ENCODE measurements at regions not wholly inside any gene's neighbourhood (a gene's known extent, or its start where the extent isn't known, plus 50 kb on each side); places are given as distances from the start of the nearest gene placed in this dataset.

DNA sequence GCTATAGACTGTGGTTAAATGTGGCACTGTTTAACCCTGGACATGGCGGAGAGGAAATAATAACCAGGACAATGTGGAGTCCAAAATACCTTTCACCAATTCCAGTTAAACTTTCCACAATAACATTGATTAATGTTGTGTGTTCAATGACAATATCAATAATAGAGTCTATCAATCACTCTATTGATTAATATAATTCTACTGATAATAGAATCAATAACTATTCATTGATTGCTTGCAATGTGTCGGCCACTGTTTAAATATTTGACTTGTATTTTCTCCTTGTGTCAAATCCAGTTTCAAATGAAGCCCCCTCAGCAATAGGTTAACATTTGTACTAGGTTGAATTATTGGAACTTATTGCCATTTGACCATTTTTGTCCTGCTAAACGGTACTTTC, 187.0 kb downstream of the PTPN20 start:
- Histone ChIP-seq H3K27ac (no peak overlapping the region), H3K4me3 (no peak overlapping the region), H3K36me3 (no peaks in the 10 kb centered on the region), H3K9me3 (peaks cover 0 to 4% (median 1%) of the 10 kb centered on the region in 4 donors), H3K4me1 (no peaks in the 10 kb centered on the region), H3K27me3 (no peaks in the 10 kb centered on the region)
- 56 to 75% (median 69%) methylated on average over 3 of the region's 3 CpGs for WGBS, 5 donors
- TF ChIP-seq POLR2AphosphoS5 (IDR thresholded peaks at IDR 0.05) (no peak), EP300 (IDR thresholded peaks at IDR 0.05) (no peak), POLR2A (IDR thresholded peaks at IDR 0.05) (no peak)
- TF ChIP-seq, protein P1, sequence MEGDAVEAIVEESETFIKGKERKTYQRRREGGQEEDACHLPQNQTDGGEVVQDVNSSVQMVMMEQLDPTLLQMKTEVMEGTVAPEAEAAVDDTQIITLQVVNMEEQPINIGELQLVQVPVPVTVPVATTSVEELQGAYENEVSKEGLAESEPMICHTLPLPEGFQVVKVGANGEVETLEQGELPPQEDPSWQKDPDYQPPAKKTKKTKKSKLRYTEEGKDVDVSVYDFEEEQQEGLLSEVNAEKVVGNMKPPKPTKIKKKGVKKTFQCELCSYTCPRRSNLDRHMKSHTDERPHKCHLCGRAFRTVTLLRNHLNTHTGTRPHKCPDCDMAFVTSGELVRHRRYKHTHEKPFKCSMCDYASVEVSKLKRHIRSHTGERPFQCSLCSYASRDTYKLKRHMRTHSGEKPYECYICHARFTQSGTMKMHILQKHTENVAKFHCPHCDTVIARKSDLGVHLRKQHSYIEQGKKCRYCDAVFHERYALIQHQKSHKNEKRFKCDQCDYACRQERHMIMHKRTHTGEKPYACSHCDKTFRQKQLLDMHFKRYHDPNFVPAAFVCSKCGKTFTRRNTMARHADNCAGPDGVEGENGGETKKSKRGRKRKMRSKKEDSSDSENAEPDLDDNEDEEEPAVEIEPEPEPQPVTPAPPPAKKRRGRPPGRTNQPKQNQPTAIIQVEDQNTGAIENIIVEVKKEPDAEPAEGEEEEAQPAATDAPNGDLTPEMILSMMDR (IDR thresholded peaks at IDR 0.05): no peak
- intact Hi-C loops (cut with DNase I; ENCODE audit: low total_unique reads): no loop called here
- no peak for DNase-seq

DNA sequence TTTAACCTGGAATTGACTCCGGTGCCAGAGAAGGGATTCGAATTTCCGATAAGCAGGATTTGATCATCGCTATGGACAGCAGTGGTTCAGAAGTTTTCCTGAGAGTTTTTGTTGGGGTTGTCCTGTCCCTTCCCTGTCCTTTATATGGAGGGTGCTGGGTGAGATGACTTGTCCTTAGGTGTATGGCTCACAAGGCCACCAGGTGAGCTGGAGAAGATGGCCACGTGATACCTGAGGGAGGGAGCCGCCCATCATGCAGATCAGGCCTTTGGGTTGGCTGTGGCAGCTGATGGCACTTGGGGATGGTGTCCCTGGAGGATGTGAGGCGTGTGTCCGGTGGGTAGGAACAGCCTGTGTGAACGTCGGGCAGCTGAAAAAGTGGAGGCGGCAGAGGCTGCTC, 187.7 kb downstream of the PTPN20 start:
- Histone ChIP-seq H3K36me3 (no peaks in the 10 kb centered on the region), H3K27me3 (no peaks in the 10 kb centered on the region), H3K27ac (no peak overlapping the region), H3K4me3 (no peak overlapping the region), H3K9me3 (peaks cover 0 to 4% (median 1%) of the 10 kb centered on the region in 4 donors), H3K4me1 (no peaks in the 10 kb centered on the region)
- TF ChIP-seq POLR2A (IDR thresholded peaks at IDR 0.05) (no peak), EP300 (IDR thresholded peaks at IDR 0.05) (no peak), POLR2AphosphoS5 (IDR thresholded peaks at IDR 0.05) (no peak)
- TF ChIP-seq, protein P1 (IDR thresholded peaks at IDR 0.05): no peak
- DNase-seq: no peak
- intact Hi-C loops (cut with DNase I; ENCODE audit: low total_unique reads): no loop called here
- WGBS, 5 donors: 87 to 93% (median 90%) methylated on average over 11 of the region's 11 CpGs

DNA sequence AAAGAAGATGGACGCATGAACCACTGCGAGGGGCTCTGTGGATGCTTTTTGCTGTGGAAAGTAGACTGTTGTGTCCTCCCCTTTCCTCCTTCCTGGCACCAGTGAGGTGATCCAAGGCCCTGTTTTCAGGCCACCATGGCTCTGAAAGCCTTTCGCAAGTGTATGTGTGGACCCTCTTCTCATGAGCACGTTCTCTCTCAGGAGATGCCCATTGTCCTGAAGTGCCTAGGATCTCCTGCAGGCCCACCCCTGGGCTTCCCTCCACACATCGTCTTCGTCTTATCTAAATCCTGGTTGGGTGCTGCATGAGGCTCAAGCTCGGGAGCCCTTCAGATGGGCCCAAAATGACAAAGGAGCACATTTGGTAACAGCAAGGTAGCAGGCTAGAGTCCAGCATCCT, 188.2 kb downstream of the PTPN20 start:
- Histone ChIP-seq H3K4me3 (no peak overlapping the region), H3K4me1 (no peaks in the 10 kb centered on the region), H3K9me3 (peaks cover 0 to 4% (median 1%) of the 10 kb centered on the region in 4 donors), H3K27ac (no peak overlapping the region), H3K27me3 (no peaks in the 10 kb centered on the region), H3K36me3 (no peaks in the 10 kb centered on the region)
- 86 to 93% (median 90%) methylated on average over 7 of the region's 7 CpGs for WGBS, 5 donors
- DNase-seq: no peak
- intact Hi-C loops (cut with DNase I; ENCODE audit: low total_unique reads): no loop called here
- TF ChIP-seq, protein P1 (IDR thresholded peaks at IDR 0.05): no peak

DNA sequence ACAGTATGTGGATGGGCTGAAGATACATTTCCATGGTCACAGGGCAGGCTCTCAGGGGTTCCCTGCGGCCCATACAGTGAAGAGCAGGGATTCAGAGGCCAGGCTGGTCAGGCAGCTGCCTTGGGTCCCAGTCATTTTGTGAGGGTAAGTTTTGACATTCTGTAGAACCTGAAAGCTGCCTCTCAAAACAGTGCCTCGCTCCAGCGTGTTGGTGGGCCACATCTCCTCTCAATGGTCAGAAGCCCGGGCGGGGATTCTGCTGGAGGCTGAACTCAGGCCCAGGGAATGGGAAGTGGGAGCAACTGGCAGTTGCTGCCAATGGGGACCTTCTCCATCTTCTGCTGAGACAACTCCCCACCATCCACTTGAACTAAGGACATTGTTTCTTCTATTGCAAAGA, 190.0 kb downstream of the PTPN20 start:
- H3K27me3 ChIP-seq: no peaks in the 10 kb centered on the region
- DNase-seq: no peak
- H3K9me3 ChIP-seq: peaks cover 0 to 4% (median 1%) of the 10 kb centered on the region in 4 donors
- H3K4me3 ChIP-seq: no peak overlapping the region
- no peak overlapping the region for H3K27ac ChIP-seq
- intact Hi-C loops (cut with DNase I; ENCODE audit: low total_unique reads): no loop called here
- H3K36me3 ChIP-seq: no peaks in the 10 kb centered on the region
- WGBS, 5 donors: 84 to 96% (median 91%) methylated on average over 5 of the region's 5 CpGs
- no peaks in the 10 kb centered on the region for H3K4me1 ChIP-seq
- TF ChIP-seq EP300 (IDR thresholded peaks at IDR 0.05) (no peak), POLR2AphosphoS5 (IDR thresholded peaks at IDR 0.05) (no peak), POLR2A (IDR thresholded peaks at IDR 0.05) (no peak)
- TF ChIP-seq, protein P1 (IDR thresholded peaks at IDR 0.05): no peak
